ENCODE measurements at regions not wholly inside any gene's neighbourhood (a gene's known extent, or its start where the extent isn't known, plus 50 kb on each side); places are given as distances from the start of the nearest gene placed in this dataset.

- DNase-seq = no peak
Measured at GRCh38 chr1:232110281-232111090, 483.9 kb downstream of the DISC1 start.

- no peak for DNase-seq
Measured at GRCh38 chr1:232109391-232109790, 482.8 kb downstream of the DISC1 start.

GRCh38 chr1:232108598-232108997 is 482.0 kb downstream of the DISC1 start:
- no peak for DNase-seq

- no peak for DNase-seq
Measured at GRCh38 chr1:232106415-232106814, 479.8 kb downstream of the DISC1 start.

- DNase-seq = no peak
Measured at GRCh38 chr1:232105561-232105960, 479.0 kb downstream of the DISC1 start.

- DNase-seq = no peak
Measured at GRCh38 chr1:232101231-232101630, 474.6 kb downstream of the DISC1 start.

- no peak for DNase-seq
Measured at GRCh38 chr1:232096751-232097150, 470.2 kb downstream of the DISC1 start.

Data from activated naive CD4-positive, alpha-beta T cell treated with Interleukin-2 at 50 U/mL for 16 hours (primary cell).